Ecto neural progenitor cell (in vitro differentiated cells): ENCODE measurements at regions not wholly inside any gene's neighbourhood (a gene's known extent, or its start where the extent isn't known, plus 50 kb on each side); places are given as distances from the start of the nearest gene placed in this dataset.

Experiments
- DNase-seq: peaks from one replicate; pipeline ENCODE4 v3.0.0-alpha.2; 2018; ENCODE audit warnings: low spot score

- no peak for DNase-seq
Measured at GRCh38 chr10:121662531-121662930, 64.3 kb upstream of the FGFR2 start.

- DNase-seq = no peak
Measured at GRCh38 chr10:121661451-121661851, 63.2 kb upstream of the FGFR2 start.

GRCh38 chr10:121659236-121659635 is 61.0 kb upstream of the FGFR2 start:
- DNase-seq = no peak

- no peak for DNase-seq
Measured at GRCh38 chr10:121658611-121659010, 60.4 kb upstream of the FGFR2 start.

GRCh38 chr10:121658111-121658510 is 59.9 kb upstream of the FGFR2 start:
- DNase-seq = no peak

- DNase-seq = no peak
Measured at GRCh38 chr10:121655254-121656144, 57.3 kb upstream of the FGFR2 start.

GRCh38 chr10:121654021-121654545 is 55.8 kb upstream of the FGFR2 start:
- DNase-seq = no peak

- DNase-seq = no peak
Measured at GRCh38 chr10:121653608-121654007, 55.4 kb upstream of the FGFR2 start.

GRCh38 chr10:121648493-121648892 is 50.2 kb upstream of the FGFR2 start:
- DNase-seq = no peak

- DNase-seq = no peak
Measured at GRCh38 chr10:121648059-121648458, 49.8 kb upstream of the FGFR2 start.
